ENCODE measurements at regions not wholly inside any gene's neighbourhood (a gene's known extent, or its start where the extent isn't known, plus 50 kb on each side); places are given as distances from the start of the nearest gene placed in this dataset.

DNA sequence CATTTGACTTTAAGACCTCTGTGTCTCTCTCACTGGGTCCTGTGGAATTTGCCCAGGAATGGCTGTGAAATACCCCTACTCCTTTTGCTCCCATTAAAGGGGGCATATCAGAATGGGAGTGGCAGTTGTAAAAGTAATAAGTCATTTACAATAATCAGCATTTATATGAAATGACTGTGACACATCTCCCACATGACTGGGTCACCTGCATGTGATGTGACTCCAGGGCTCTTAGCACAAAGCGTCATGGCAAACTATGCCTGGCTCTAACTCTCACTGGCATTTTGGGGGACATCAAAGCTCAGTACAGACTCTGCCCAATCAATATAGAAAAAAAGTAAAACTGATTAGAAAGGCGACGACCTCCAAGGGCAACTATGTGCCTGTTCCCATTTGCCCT, 157.6 kb downstream of the RPS24 start:
- H3K9me3 Mint-ChIP-seq, result peaks cover 0 to 19% (median 6%) of the 10 kb centered on the region in 11 donors
- no peak for DNase-seq
- intact Hi-C loops (cut with micrococcal nuclease), result no loop called here
- peaks cover 0 to 14% (median 0%) of the 10 kb centered on the region in 3 experiments for H3K9me3 ChIP-seq (ENCODE audit: control insufficient read depth in 2 of 3, low read length in 3 of 3)
- H3K4me3 ChIP-seq (ENCODE audit: low read length), result no peak overlapping the region
- H3K27me3 ChIP-seq (ENCODE audit: control insufficient read depth in 2 of 2, insufficient read depth in 2 of 2, low read length in 2 of 2), result no peaks in the 10 kb centered on the region
- H3K27ac ChIP-seq (ENCODE audit: low read depth, low read length), result no peak overlapping the region
- H3K36me3 ChIP-seq (ENCODE audit: control insufficient read depth in 2 of 3, insufficient read depth in 3 of 3, low read length in 3 of 3), result no peaks in the 10 kb centered on the region
- peaks cover 0 to 14% (median 5%) of the 10 kb centered on the region in 5 donors for H3K27me3 Mint-ChIP-seq
- no peak for ATAC-seq
- no peak overlapping the region for H3K27ac Mint-ChIP-seq
- H3K36me3 Mint-ChIP-seq, result peaks cover 0 to 3% (median 0%) of the 10 kb centered on the region in 5 donors
- H3K4me1 ChIP-seq (ENCODE audit: control insufficient read depth in 2 of 2, insufficient read depth in 2 of 2, low read length in 2 of 2), result no peaks in the 10 kb centered on the region
- H3K4me3 Mint-ChIP-seq, result no peak overlapping the region
- H3K4me1 Mint-ChIP-seq, result no peaks in the 10 kb centered on the region
- POLR2A ChIA-PET, result no interaction called here
- CTCF ChIA-PET, result no interaction called here

- Mint-ChIP-seq H3K27ac (no peak overlapping the region), H3K9me3 (peaks cover 0 to 19% (median 6%) of the 10 kb centered on the region in 11 donors), H3K4me3 (no peak overlapping the region), H3K4me1 (no peaks in the 10 kb centered on the region), H3K36me3 (peaks cover 0 to 3% (median 0%) of the 10 kb centered on the region in 5 donors), H3K27me3 (peaks cover 0 to 14% (median 5%) of the 10 kb centered on the region in 5 donors)
- ATAC-seq (no peak), DNase-seq (no peak)
- H3K4me1 ChIP-seq (ENCODE audit: control insufficient read depth in 2 of 2, insufficient read depth in 2 of 2, low read length in 2 of 2), result no peaks in the 10 kb centered on the region
- intact Hi-C loops (cut with micrococcal nuclease), result no loop called here
- H3K4me3 ChIP-seq (ENCODE audit: low read length), result no peak overlapping the region
- no peaks in the 10 kb centered on the region for H3K27me3 ChIP-seq (ENCODE audit: control insufficient read depth in 2 of 2, insufficient read depth in 2 of 2, low read length in 2 of 2)
- ChIA-PET POLR2A (no interaction called here), CTCF (no interaction called here)
- H3K27ac ChIP-seq (ENCODE audit: low read depth, low read length), result no peak overlapping the region
- H3K36me3 ChIP-seq (ENCODE audit: control insufficient read depth in 2 of 3, insufficient read depth in 3 of 3, low read length in 3 of 3), result no peaks in the 10 kb centered on the region
- peaks cover 0 to 14% (median 0%) of the 10 kb centered on the region in 3 experiments for H3K9me3 ChIP-seq (ENCODE audit: control insufficient read depth in 2 of 3, low read length in 3 of 3)
Observed at GRCh38 chr10:78193189-78193588, 159.5 kb downstream of the RPS24 start.

GRCh38 chr10:78194050-78194449, 160.4 kb downstream of the RPS24 start:
- Histone ChIP-seq H3K4me1 (ENCODE audit: control insufficient read depth in 2 of 2, insufficient read depth in 2 of 2, low read length in 2 of 2) (no peaks in the 10 kb centered on the region), H3K27me3 (ENCODE audit: control insufficient read depth in 2 of 2, insufficient read depth in 2 of 2, low read length in 2 of 2) (no peaks in the 10 kb centered on the region), H3K4me3 (ENCODE audit: low read length) (no peak overlapping the region), H3K9me3 (ENCODE audit: control insufficient read depth in 2 of 3, low read length in 3 of 3) (peaks cover 0 to 14% (median 0%) of the 10 kb centered on the region in 3 experiments), H3K27ac (ENCODE audit: low read depth, low read length) (no peak overlapping the region), H3K36me3 (ENCODE audit: control insufficient read depth in 2 of 3, insufficient read depth in 3 of 3, low read length in 3 of 3) (no peaks in the 10 kb centered on the region)
- Mint-ChIP-seq H3K9me3 (peaks cover 0 to 19% (median 6%) of the 10 kb centered on the region in 11 donors), H3K27ac (no peak overlapping the region), H3K36me3 (peaks cover 0 to 3% (median 0%) of the 10 kb centered on the region in 5 donors), H3K27me3 (peaks cover 0 to 14% (median 5%) of the 10 kb centered on the region in 5 donors), H3K4me1 (no peaks in the 10 kb centered on the region), H3K4me3 (no peak overlapping the region)
- intact Hi-C loops (cut with micrococcal nuclease), result no loop called here
- ATAC-seq, result no peak
- ChIA-PET CTCF (no interaction called here), POLR2A (no interaction called here)
- DNase-seq, result no peak

DNA sequence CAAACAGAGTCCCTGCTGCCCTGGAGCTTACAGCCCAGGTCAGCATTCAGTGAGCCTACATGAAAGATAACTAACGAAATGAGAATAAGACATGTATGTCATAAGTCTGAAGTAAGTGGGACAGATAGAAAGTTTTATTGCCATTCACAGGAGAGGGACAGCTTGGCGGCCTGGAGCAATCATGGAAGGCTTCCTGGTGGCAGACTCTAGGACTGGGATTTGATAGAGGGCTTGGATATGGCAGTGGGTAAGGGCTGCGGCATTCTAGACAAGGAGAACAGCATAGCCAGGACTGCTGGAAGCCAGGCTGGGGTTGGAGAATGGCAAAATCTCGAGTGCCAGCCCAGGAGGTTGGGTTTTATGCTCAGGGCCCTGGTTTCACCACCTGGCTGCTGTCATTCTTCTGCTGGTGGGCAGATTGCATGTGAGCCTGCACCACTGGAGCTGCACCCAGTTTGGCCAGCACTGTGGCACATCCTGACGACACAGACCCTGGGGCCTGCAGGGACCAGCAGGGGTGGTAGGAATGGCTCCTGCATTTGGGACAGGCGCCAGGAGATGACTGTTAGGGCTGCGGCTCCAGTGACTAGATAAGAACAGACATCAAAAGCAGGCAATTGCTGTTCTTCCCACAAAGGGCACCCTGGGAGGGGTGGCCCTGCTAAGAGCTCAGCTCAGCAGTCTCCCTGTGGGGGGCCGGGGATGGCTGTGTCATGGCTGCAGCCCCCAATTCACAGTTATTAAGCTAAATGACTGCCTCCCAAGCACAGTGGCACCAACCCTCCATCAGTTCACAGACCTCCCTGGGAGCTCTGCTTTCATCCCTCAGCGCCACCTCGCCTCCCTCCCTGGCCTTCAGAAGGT, 161.1 kb downstream of the RPS24 start:
- Mint-ChIP-seq H3K4me1 (no peaks in the 10 kb centered on the region), H3K27ac (peak overlapping the region in 1 of 9 donors; percentile 4), H3K36me3 (peaks cover 0 to 3% (median 0%) of the 10 kb centered on the region in 5 donors), H3K4me3 (no peak overlapping the region), H3K9me3 (peaks cover 0 to 19% (median 6%) of the 10 kb centered on the region in 11 donors), H3K27me3 (peaks cover 0 to 14% (median 5%) of the 10 kb centered on the region in 5 donors)
- Histone ChIP-seq H3K36me3 (ENCODE audit: control insufficient read depth in 2 of 3, insufficient read depth in 3 of 3, low read length in 3 of 3) (no peaks in the 10 kb centered on the region), H3K27me3 (ENCODE audit: control insufficient read depth in 2 of 2, insufficient read depth in 2 of 2, low read length in 2 of 2) (no peaks in the 10 kb centered on the region), H3K4me1 (ENCODE audit: control insufficient read depth in 2 of 2, insufficient read depth in 2 of 2, low read length in 2 of 2) (no peaks in the 10 kb centered on the region), H3K27ac (ENCODE audit: low read depth, low read length) (no peak overlapping the region), H3K9me3 (ENCODE audit: control insufficient read depth in 2 of 3, low read length in 3 of 3) (peaks cover 0 to 14% (median 0%) of the 10 kb centered on the region in 3 experiments), H3K4me3 (ENCODE audit: low read length) (no peak overlapping the region)
- POLR2A ChIA-PET, result no interaction called here
- CTCF ChIA-PET, result no interaction called here
- DNase-seq (no peak), ATAC-seq (no peak)
- intact Hi-C loops (cut with micrococcal nuclease), result no loop called here

DNA sequence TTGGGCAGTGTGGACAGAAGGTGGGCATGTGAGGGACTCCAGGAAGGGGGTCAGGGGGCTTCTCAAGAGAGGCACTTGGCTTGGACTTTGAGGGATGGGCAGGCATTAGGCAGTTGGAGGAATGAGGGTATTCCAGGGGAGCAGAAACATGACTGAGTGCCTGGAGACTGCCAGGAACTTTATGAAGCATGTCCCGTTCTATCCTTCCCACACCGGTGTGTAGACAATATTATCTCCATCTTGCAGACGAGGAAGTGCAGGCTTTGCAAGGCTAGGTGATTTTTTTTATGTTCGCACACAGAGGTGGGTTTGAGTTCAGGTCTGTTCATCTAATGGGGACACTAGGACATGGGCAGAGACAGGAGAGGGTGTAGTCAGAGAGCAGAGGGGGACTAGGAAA, 162.7 kb downstream of the RPS24 start:
- POLR2A ChIA-PET, result no interaction called here
- H3K9me3 Mint-ChIP-seq, result peaks cover 0 to 19% (median 6%) of the 10 kb centered on the region in 11 donors
- no peak for ATAC-seq

GRCh38 chr10:78196964-78197363, 163.3 kb downstream of the RPS24 start:
- no peak overlapping the region for H3K27ac ChIP-seq (ENCODE audit: low read depth, low read length)
- H3K4me1 Mint-ChIP-seq, result no peaks in the 10 kb centered on the region
- H3K4me3 Mint-ChIP-seq, result no peak overlapping the region
- DNase-seq, result no peak
- H3K4me1 ChIP-seq (ENCODE audit: control insufficient read depth in 2 of 2, insufficient read depth in 2 of 2, low read length in 2 of 2), result no peaks in the 10 kb centered on the region
- peaks cover 0 to 14% (median 0%) of the 10 kb centered on the region in 3 experiments for H3K9me3 ChIP-seq (ENCODE audit: control insufficient read depth in 2 of 3, low read length in 3 of 3)
- H3K36me3 Mint-ChIP-seq, result no peaks in the 10 kb centered on the region
- H3K36me3 ChIP-seq (ENCODE audit: control insufficient read depth in 2 of 3, insufficient read depth in 3 of 3, low read length in 3 of 3), result no peaks in the 10 kb centered on the region
- intact Hi-C loops (cut with micrococcal nuclease), result no loop called here
- ChIA-PET CTCF (no interaction called here), POLR2A (no interaction called here)
- no peak overlapping the region for H3K4me3 ChIP-seq (ENCODE audit: low read length)
- H3K27me3 ChIP-seq (ENCODE audit: control insufficient read depth in 2 of 2, insufficient read depth in 2 of 2, low read length in 2 of 2), result no peaks in the 10 kb centered on the region
- peaks cover 0 to 19% (median 6%) of the 10 kb centered on the region in 11 donors for H3K9me3 Mint-ChIP-seq
- peaks cover 0 to 10% (median 5%) of the 10 kb centered on the region in 5 donors for H3K27me3 Mint-ChIP-seq
- ATAC-seq, result peak; percentile 46
- no peak overlapping the region for H3K27ac Mint-ChIP-seq

More for the DNA sequence above, 162.7 kb downstream of the RPS24 start:
- Mint-ChIP-seq H3K27ac (no peak overlapping the region), H3K36me3 (peaks cover 0 to 3% (median 0%) of the 10 kb centered on the region in 5 donors), H3K4me1 (no peaks in the 10 kb centered on the region), H3K27me3 (peaks cover 0 to 14% (median 5%) of the 10 kb centered on the region in 5 donors), H3K4me3 (no peak overlapping the region)
- no peak for DNase-seq
- Histone ChIP-seq H3K36me3 (ENCODE audit: control insufficient read depth in 2 of 3, insufficient read depth in 3 of 3, low read length in 3 of 3) (no peaks in the 10 kb centered on the region), H3K27me3 (ENCODE audit: control insufficient read depth in 2 of 2, insufficient read depth in 2 of 2, low read length in 2 of 2) (no peaks in the 10 kb centered on the region), H3K4me3 (ENCODE audit: low read length) (no peak overlapping the region), H3K4me1 (ENCODE audit: control insufficient read depth in 2 of 2, insufficient read depth in 2 of 2, low read length in 2 of 2) (no peaks in the 10 kb centered on the region), H3K9me3 (ENCODE audit: control insufficient read depth in 2 of 3, low read length in 3 of 3) (peaks cover 0 to 14% (median 0%) of the 10 kb centered on the region in 3 experiments), H3K27ac (ENCODE audit: low read depth, low read length) (no peak overlapping the region)
- CTCF ChIA-PET, result no interaction called here
- intact Hi-C loops (cut with micrococcal nuclease), result no loop called here

All from naive thymus-derived CD4-positive, alpha-beta T cell (primary cell).